HG02970 (cell line): ENCODE measurements at regions not wholly inside any gene's neighbourhood (a gene's known extent, or its start where the extent isn't known, plus 50 kb on each side); places are given as distances from the start of the nearest gene placed in this dataset.
"Not testable (repeated sequence)": the region's sequence is repeated elsewhere in the genome, so short reads cannot be mapped to it uniquely, and the experiment has no call there.

Source experiments
- ATAC-seq: cut with Tn5 transposase; IDR thresholded peaks from one replicate; pipeline ENCODE4 v1.9.1; 2021; ENCODE audit warnings: mild to moderate bottlenecking, moderate library complexity, moderate number of reproducible peaks; ENCODE audit not compliant: unreplicated experiment, low FRiP score

GRCh38 chr3:6438031-6438430 is 422.9 kb upstream of the GRM7 start:
- ATAC-seq: no peak

- no peak for ATAC-seq
Observed at GRCh38 chr3:6439226-6439625, 421.7 kb upstream of the GRM7 start.

GRCh38 chr3:6439824-6440223 is 421.1 kb upstream of the GRM7 start:
- ATAC-seq: no peak

GRCh38 chr3:6444888-6445658 is 415.8 kb upstream of the GRM7 start:
- no peak for ATAC-seq

- no peak for ATAC-seq
Observed at GRCh38 chr3:6447166-6447801, 413.6 kb upstream of the GRM7 start.

- ATAC-seq: no peak
Observed at GRCh38 chr3:6448011-6448410, 412.9 kb upstream of the GRM7 start.

- ATAC-seq: no peak
Observed at GRCh38 chr3:6449099-6449498, 411.8 kb upstream of the GRM7 start.

- no peak for ATAC-seq
Observed at GRCh38 chr3:6452974-6453373, 407.9 kb upstream of the GRM7 start.

- ATAC-seq: no peak
Observed at GRCh38 chr3:6455031-6455430, 405.9 kb upstream of the GRM7 start.

- ATAC-seq: no peak
Observed at GRCh38 chr3:6467186-6467585, 393.7 kb upstream of the GRM7 start.

GRCh38 chr3:6468589-6468988 is 392.3 kb upstream of the GRM7 start:
- ATAC-seq: no peak

- no peak for ATAC-seq
Observed at GRCh38 chr3:6471744-6472143, 389.2 kb upstream of the GRM7 start.

- not testable (repeated sequence) for ATAC-seq
Observed at GRCh38 chr3:6490487-6491327, 370.2 kb upstream of the GRM7 start.

GRCh38 chr3:6491768-6492167 is 369.1 kb upstream of the GRM7 start:
- ATAC-seq: no peak

GRCh38 chr3:6492306-6492705 is 368.6 kb upstream of the GRM7 start:
- no peak for ATAC-seq

GRCh38 chr3:6498944-6499343 is 362.0 kb upstream of the GRM7 start:
- not testable (repeated sequence) for ATAC-seq

- no peak for ATAC-seq
Observed at GRCh38 chr3:6504347-6504746, 356.6 kb upstream of the GRM7 start.

- no peak for ATAC-seq
Observed at GRCh38 chr3:6504834-6505233, 356.1 kb upstream of the GRM7 start.

GRCh38 chr3:6508410-6508759 is 352.5 kb upstream of the GRM7 start:
- ATAC-seq: no peak

- no peak for ATAC-seq
Observed at GRCh38 chr3:6509576-6509975, 351.3 kb upstream of the GRM7 start.

- ATAC-seq: no peak
Observed at GRCh38 chr3:6510713-6511112, 350.2 kb upstream of the GRM7 start.
